ENCODE measurements at regions not wholly inside any gene's neighbourhood (a gene's known extent, or its start where the extent isn't known, plus 50 kb on each side); places are given as distances from the start of the nearest gene placed in this dataset.

GRCh38 chr11:19661827-19662226, 50.8 kb upstream of the NAV2 start:
- CTCF ChIA-PET: no interaction called here
- Mint-ChIP-seq H3K9me3 (ENCODE audit: insufficient read depth) (no peaks in the 10 kb centered on the region), H3K4me1 (ENCODE audit: low read depth) (peaks cover 6% of the 10 kb centered on the region), H3K27ac (no peak overlapping the region), H3K27me3 (ENCODE audit: low read depth) (peaks cover 9% of the 10 kb centered on the region), H3K36me3 (ENCODE audit: low read depth) (no peaks in the 10 kb centered on the region), H3K4me3 (no peak overlapping the region)
- DNase-seq: no peak
- POLR2A ChIA-PET: no interaction called here
- no peak for ATAC-seq

- no peaks in the 10 kb centered on the region for H3K9me3 Mint-ChIP-seq (ENCODE audit: insufficient read depth)
- ChIA-PET CTCF (no interaction called here), POLR2A (no interaction called here)
- no peaks in the 10 kb centered on the region for H3K36me3 Mint-ChIP-seq (ENCODE audit: low read depth)
- H3K4me3 Mint-ChIP-seq: no peak overlapping the region
- H3K27me3 Mint-ChIP-seq (ENCODE audit: low read depth): peaks cover 4% of the 10 kb centered on the region
- peak; percentile 26 for DNase-seq
- H3K4me1 Mint-ChIP-seq (ENCODE audit: low read depth): peaks cover 6% of the 10 kb centered on the region
- peak; percentile 70 for ATAC-seq
- H3K27ac Mint-ChIP-seq: no peak overlapping the region
Observed at GRCh38 chr11:19660076-19660475, 52.6 kb upstream of the NAV2 start.

GRCh38 chr11:19659529-19659928, 53.1 kb upstream of the NAV2 start:
- H3K4me3 Mint-ChIP-seq: no peak overlapping the region
- DNase-seq: no peak
- H3K36me3 Mint-ChIP-seq (ENCODE audit: low read depth): no peaks in the 10 kb centered on the region
- CTCF ChIA-PET: no interaction called here
- H3K4me1 Mint-ChIP-seq (ENCODE audit: low read depth): peaks cover 6% of the 10 kb centered on the region
- POLR2A ChIA-PET: no interaction called here
- H3K27me3 Mint-ChIP-seq (ENCODE audit: low read depth): peaks cover 4% of the 10 kb centered on the region
- no peak for ATAC-seq
- H3K9me3 Mint-ChIP-seq (ENCODE audit: insufficient read depth): no peaks in the 10 kb centered on the region
- no peak overlapping the region for H3K27ac Mint-ChIP-seq

GRCh38 chr11:19658344-19658743, 54.3 kb upstream of the NAV2 start:
- H3K9me3 Mint-ChIP-seq (ENCODE audit: insufficient read depth): no peaks in the 10 kb centered on the region
- ATAC-seq (no peak), DNase-seq (no peak)
- POLR2A ChIA-PET: no interaction called here
- H3K4me1 Mint-ChIP-seq (ENCODE audit: low read depth): peaks cover 6% of the 10 kb centered on the region
- CTCF ChIA-PET: no interaction called here
- H3K27me3 Mint-ChIP-seq (ENCODE audit: low read depth): peaks cover 4% of the 10 kb centered on the region
- H3K36me3 Mint-ChIP-seq (ENCODE audit: low read depth): no peaks in the 10 kb centered on the region
- H3K4me3 Mint-ChIP-seq: no peak overlapping the region
- H3K27ac Mint-ChIP-seq: no peak overlapping the region

- CTCF ChIA-PET: no interaction called here
- H3K9me3 Mint-ChIP-seq (ENCODE audit: insufficient read depth): no peaks in the 10 kb centered on the region
- H3K4me1 Mint-ChIP-seq (ENCODE audit: low read depth): peaks cover 6% of the 10 kb centered on the region
- H3K27ac Mint-ChIP-seq: no peak overlapping the region
- POLR2A ChIA-PET: no interaction called here
- H3K27me3 Mint-ChIP-seq (ENCODE audit: low read depth): no peaks in the 10 kb centered on the region
- no peak overlapping the region for H3K4me3 Mint-ChIP-seq
- no peak for ATAC-seq
- H3K36me3 Mint-ChIP-seq (ENCODE audit: low read depth): no peaks in the 10 kb centered on the region
- no peak for DNase-seq
Observed at GRCh38 chr11:19656140-19656541, 56.5 kb upstream of the NAV2 start.

- no peak overlapping the region for H3K4me3 Mint-ChIP-seq
- H3K4me1 Mint-ChIP-seq (ENCODE audit: low read depth): no peaks in the 10 kb centered on the region
- no peak overlapping the region for H3K27ac Mint-ChIP-seq
- ChIA-PET POLR2A (no interaction called here), CTCF (no interaction called here)
- DNase-seq (no peak), ATAC-seq (no peak)
- no peaks in the 10 kb centered on the region for H3K9me3 Mint-ChIP-seq (ENCODE audit: insufficient read depth)
- H3K36me3 Mint-ChIP-seq (ENCODE audit: low read depth): no peaks in the 10 kb centered on the region
- H3K27me3 Mint-ChIP-seq (ENCODE audit: low read depth): no peaks in the 10 kb centered on the region
Observed at GRCh38 chr11:19652623-19653375, 59.8 kb upstream of the NAV2 start.

- ChIA-PET CTCF (no interaction called here), POLR2A (no interaction called here)
- H3K4me3 Mint-ChIP-seq: no peak overlapping the region
Observed at GRCh38 chr11:19651653-19652052, 61.0 kb upstream of the NAV2 start.

GRCh38 chr11:19651028-19651427, 61.6 kb upstream of the NAV2 start:
- Mint-ChIP-seq H3K4me3 (no peak overlapping the region), H3K27ac (no peak overlapping the region), H3K9me3 (ENCODE audit: insufficient read depth) (no peaks in the 10 kb centered on the region), H3K27me3 (ENCODE audit: low read depth) (no peaks in the 10 kb centered on the region), H3K4me1 (ENCODE audit: low read depth) (no peaks in the 10 kb centered on the region), H3K36me3 (ENCODE audit: low read depth) (no peaks in the 10 kb centered on the region)
- ChIA-PET POLR2A (no interaction called here), CTCF (no interaction called here)
- ATAC-seq (no peak), DNase-seq (no peak)

More at GRCh38 chr11:19651653-19652052, 61.0 kb upstream of the NAV2 start:
- ATAC-seq (no peak), DNase-seq (no peak)
- no peaks in the 10 kb centered on the region for H3K9me3 Mint-ChIP-seq (ENCODE audit: insufficient read depth)
- H3K36me3 Mint-ChIP-seq (ENCODE audit: low read depth): no peaks in the 10 kb centered on the region
- no peak overlapping the region for H3K27ac Mint-ChIP-seq
- H3K4me1 Mint-ChIP-seq (ENCODE audit: low read depth): no peaks in the 10 kb centered on the region
- H3K27me3 Mint-ChIP-seq (ENCODE audit: low read depth): no peaks in the 10 kb centered on the region

GRCh38 chr11:19650467-19650866, 62.2 kb upstream of the NAV2 start:
- Mint-ChIP-seq H3K4me3 (no peak overlapping the region), H3K36me3 (ENCODE audit: low read depth) (no peaks in the 10 kb centered on the region), H3K4me1 (ENCODE audit: low read depth) (no peaks in the 10 kb centered on the region), H3K9me3 (ENCODE audit: insufficient read depth) (no peaks in the 10 kb centered on the region), H3K27me3 (ENCODE audit: low read depth) (no peaks in the 10 kb centered on the region), H3K27ac (no peak overlapping the region)
- CTCF ChIA-PET: no interaction called here
- POLR2A ChIA-PET: no interaction called here
- ATAC-seq (no peak), DNase-seq (no peak)

GRCh38 chr11:19649751-19650150, 62.9 kb upstream of the NAV2 start:
- DNase-seq (no peak), ATAC-seq (no peak)
- Mint-ChIP-seq H3K4me1 (ENCODE audit: low read depth) (no peaks in the 10 kb centered on the region), H3K27me3 (ENCODE audit: low read depth) (no peaks in the 10 kb centered on the region), H3K27ac (no peak overlapping the region), H3K4me3 (no peak overlapping the region), H3K36me3 (ENCODE audit: low read depth) (no peaks in the 10 kb centered on the region), H3K9me3 (ENCODE audit: insufficient read depth) (no peaks in the 10 kb centered on the region)
- CTCF ChIA-PET: no interaction called here
- POLR2A ChIA-PET: no interaction called here

GRCh38 chr11:19648321-19648720, 64.3 kb upstream of the NAV2 start:
- H3K4me1 Mint-ChIP-seq (ENCODE audit: low read depth): no peaks in the 10 kb centered on the region
- POLR2A ChIA-PET: no interaction called here
- H3K4me3 Mint-ChIP-seq: no peak overlapping the region
- no peak for DNase-seq
- no peaks in the 10 kb centered on the region for H3K36me3 Mint-ChIP-seq (ENCODE audit: low read depth)
- no peaks in the 10 kb centered on the region for H3K9me3 Mint-ChIP-seq (ENCODE audit: insufficient read depth)
- no peaks in the 10 kb centered on the region for H3K27me3 Mint-ChIP-seq (ENCODE audit: low read depth)
- ATAC-seq: no peak
- H3K27ac Mint-ChIP-seq: no peak overlapping the region
- CTCF ChIA-PET: no interaction called here

GRCh38 chr11:19647816-19648215, 64.8 kb upstream of the NAV2 start:
- Mint-ChIP-seq H3K27ac (no peak overlapping the region), H3K9me3 (ENCODE audit: insufficient read depth) (no peaks in the 10 kb centered on the region), H3K36me3 (ENCODE audit: low read depth) (no peaks in the 10 kb centered on the region), H3K4me1 (ENCODE audit: low read depth) (no peaks in the 10 kb centered on the region), H3K4me3 (no peak overlapping the region), H3K27me3 (ENCODE audit: low read depth) (no peaks in the 10 kb centered on the region)
- DNase-seq (no peak), ATAC-seq (no peak)
- ChIA-PET POLR2A (no interaction called here), CTCF (interaction anchor here (1.3 kb wide), 1 partner anchor 577 kb away, joined by 3 read pairs; no protein-coding TSS in a partner anchor)

GRCh38 chr11:19646921-19647320, 65.7 kb upstream of the NAV2 start:
- no peaks in the 10 kb centered on the region for H3K27me3 Mint-ChIP-seq (ENCODE audit: low read depth)
- POLR2A ChIA-PET: no interaction called here
- H3K27ac Mint-ChIP-seq: no peak overlapping the region
- DNase-seq: no peak
- H3K9me3 Mint-ChIP-seq (ENCODE audit: insufficient read depth): no peaks in the 10 kb centered on the region
- ATAC-seq: no peak
- no peaks in the 10 kb centered on the region for H3K4me1 Mint-ChIP-seq (ENCODE audit: low read depth)
- H3K36me3 Mint-ChIP-seq (ENCODE audit: low read depth): no peaks in the 10 kb centered on the region
- CTCF ChIA-PET: interaction anchor here (1.3 kb wide), 1 partner anchor 576 kb away, joined by 3 read pairs; no protein-coding TSS in a partner anchor
- H3K4me3 Mint-ChIP-seq: no peak overlapping the region
